HEK293 (cell line): ENCODE measurements at regions not wholly inside any gene's neighbourhood (a gene's known extent, or its start where the extent isn't known, plus 50 kb on each side); places are given as distances from the start of the nearest gene placed in this dataset.

Source experiments
- TCF7L2 ChIP-seq: IDR thresholded peaks from 2 replicates; pipeline ENCODE4 v1.6.1; 2011; ENCODE audit warnings: low read depth, mild to moderate bottlenecking, inconsistent platforms, low read length, moderate library complexity, borderline replicate concordance
- TSHZ1 ChIP-seq: fragments of 450-650 bp; formaldehyde crosslinking; IDR thresholded peaks from 2 replicates; pipeline ENCODE4 v1.5.1; 2016; ENCODE audit warnings: missing biosample characterization, missing genetic modification characterization, borderline replicate concordance
- ZFHX2 ChIP-seq: fragments of 450-650 bp; formaldehyde crosslinking; conservative IDR thresholded peaks from 2 replicates; pipeline ENCODE4 v1.5.1; 2016; ENCODE audit warnings: missing biosample characterization, missing genetic modification characterization
- ZNF16 ChIP-seq: fragments of 450-650 bp; formaldehyde crosslinking; IDR thresholded peaks from 2 replicates; pipeline ENCODE4 v1.5.1; 2016; ENCODE audit warnings: low read depth, missing biosample characterization, missing genetic modification characterization
- ZNF350 ChIP-seq: fragments of 450-650 bp; formaldehyde crosslinking; IDR thresholded peaks from 2 replicates; pipeline ENCODE4 v1.5.0; 2017; ENCODE audit warnings: missing biosample characterization, mild to moderate bottlenecking, missing genetic modification characterization
- ZNF362 ChIP-seq: fragments of 450-650 bp; formaldehyde crosslinking; IDR thresholded peaks from 2 replicates; pipeline ENCODE4 v1.5.1; 2016; ENCODE audit warnings: missing biosample characterization, missing genetic modification characterization
- TF ChIP-seq, protein P1 (sequence below): sonication (generic); formaldehyde crosslinking; IDR thresholded peaks from 2 replicates; pipeline ENCODE4 v1.8.1; 2022; ENCODE audit warnings: mild to moderate bottlenecking, moderate library complexity, missing genetic modification reagents

DNA sequence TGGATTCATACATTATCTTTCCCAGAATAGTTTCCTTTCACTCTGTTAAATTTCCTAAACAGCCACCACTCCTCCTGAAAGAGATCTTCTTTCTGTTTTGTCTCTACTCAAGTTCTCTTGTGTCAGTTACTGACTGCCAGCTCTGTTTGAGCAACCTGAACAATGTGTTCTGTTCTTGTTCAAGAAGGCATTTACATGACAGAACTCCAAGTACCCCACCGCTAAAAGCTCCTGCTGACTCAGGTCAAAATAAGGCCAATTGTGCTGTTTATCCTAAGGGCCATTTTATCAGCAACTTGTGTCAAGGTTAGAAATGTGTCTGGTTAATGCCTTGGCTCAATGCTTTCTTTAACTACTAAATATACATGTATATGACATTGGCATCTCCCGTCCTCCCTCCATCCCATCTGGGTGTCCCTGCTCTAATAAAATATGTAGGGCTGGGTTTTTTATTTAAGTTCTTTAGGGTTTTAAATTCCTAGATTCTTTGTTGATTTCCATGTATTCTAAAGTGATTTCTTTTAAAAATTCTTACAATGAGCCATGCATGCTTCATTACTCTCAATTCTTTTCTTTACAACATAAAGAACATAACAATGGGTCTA lies 144.3 kb upstream of the PAQR3 start:
- no peak for TF ChIP-seq ZFHX2 (tag by site-specific recombination)
- TF ChIP-seq, protein P1, sequence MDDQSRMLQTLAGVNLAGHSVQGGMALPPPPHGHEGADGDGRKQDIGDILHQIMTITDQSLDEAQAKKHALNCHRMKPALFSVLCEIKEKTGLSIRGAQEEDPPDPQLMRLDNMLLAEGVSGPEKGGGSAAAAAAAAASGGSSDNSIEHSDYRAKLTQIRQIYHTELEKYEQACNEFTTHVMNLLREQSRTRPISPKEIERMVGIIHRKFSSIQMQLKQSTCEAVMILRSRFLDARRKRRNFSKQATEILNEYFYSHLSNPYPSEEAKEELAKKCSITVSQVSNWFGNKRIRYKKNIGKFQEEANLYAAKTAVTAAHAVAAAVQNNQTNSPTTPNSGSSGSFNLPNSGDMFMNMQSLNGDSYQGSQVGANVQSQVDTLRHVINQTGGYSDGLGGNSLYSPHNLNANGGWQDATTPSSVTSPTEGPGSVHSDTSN (CRISPR knock-in tag) = no peak
- no peak for TF ChIP-seq ZNF350 (tag by site-specific recombination)
- no peak for TF ChIP-seq ZNF16
- no peak for TF ChIP-seq TCF7L2
- TF ChIP-seq TSHZ1 = no peak
- TF ChIP-seq ZNF362 = no peak
